ENCODE measurements at regions not wholly inside any gene's neighbourhood (a gene's known extent, or its start where the extent isn't known, plus 50 kb on each side); places are given as distances from the start of the nearest gene placed in this dataset.
"Not testable (repeated sequence)": the region's sequence is repeated elsewhere in the genome, so short reads cannot be mapped to it uniquely, and the experiment has no call there.

DNA sequence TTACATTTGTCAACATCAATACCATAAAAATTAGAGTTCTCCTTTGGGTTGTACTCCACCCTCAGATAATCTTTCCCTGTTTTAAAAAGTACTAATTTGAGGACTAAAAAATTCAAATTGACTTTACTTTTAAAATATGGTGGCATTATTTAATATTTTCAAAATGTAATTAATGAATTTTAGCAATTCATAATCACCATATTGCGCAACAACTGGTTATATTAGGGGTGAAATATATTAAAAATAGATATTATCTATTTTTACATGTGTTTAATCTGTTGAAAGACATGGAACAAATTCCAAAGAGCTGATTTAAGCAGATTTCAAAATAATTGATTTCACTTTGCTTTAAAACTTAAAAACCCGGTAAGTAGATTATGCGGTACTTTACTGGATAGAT lies 236.6 kb upstream of the NOL4 start:
- POLR2A ChIA-PET = no interaction called here

DNA sequence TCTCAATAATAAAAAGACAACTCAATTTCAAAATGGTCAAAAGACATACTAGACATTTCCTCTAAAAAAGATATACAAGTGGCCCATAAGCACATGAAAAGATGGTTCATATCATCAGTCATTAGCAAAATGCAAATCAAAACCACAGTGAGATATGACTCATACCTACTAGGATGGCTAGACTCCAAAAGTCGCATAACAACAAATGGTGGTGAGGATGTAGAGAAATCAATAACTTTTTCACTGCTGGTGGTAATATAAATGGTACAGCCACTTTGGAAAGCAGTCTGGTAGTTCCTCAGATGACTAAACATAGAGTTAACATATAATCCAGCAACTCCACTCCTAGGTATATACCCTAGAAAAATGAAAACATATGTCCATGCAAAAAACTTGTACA lies 242.3 kb upstream of the NOL4 start:
- ChIA-PET POLR2A (no interaction called here), CTCF (no interaction called here)

More for the DNA sequence above, 236.6 kb upstream of the NOL4 start:
- CTCF ChIA-PET = no interaction called here

DNA sequence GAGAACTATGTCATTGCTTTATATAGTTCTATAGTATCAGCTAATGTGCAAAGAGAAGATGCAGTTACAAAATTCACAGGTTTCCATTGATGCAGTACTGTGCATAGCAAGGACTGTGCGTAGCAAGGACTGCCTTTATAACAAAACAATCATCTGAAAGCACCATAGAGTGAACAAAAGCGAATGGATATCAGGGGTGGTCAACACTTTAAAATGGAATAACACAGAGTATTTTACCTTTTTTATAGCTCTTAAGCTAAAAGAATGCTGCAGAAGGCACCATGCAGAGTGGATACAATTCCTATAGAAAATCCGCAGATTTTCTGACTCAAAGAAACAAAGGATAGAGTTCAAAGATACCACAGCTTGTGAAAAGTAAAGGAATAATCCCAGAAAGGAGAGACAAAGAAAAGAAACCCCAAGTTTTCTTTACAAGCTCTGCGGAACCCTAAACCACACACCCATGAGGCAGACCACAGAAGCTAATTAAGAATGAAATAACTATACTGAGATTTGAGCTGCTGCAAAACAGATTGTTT lies 229.9 kb upstream of the DTNA start:
- POLR2A ChIA-PET = no interaction called here
- CTCF ChIA-PET = no interaction called here

DNA sequence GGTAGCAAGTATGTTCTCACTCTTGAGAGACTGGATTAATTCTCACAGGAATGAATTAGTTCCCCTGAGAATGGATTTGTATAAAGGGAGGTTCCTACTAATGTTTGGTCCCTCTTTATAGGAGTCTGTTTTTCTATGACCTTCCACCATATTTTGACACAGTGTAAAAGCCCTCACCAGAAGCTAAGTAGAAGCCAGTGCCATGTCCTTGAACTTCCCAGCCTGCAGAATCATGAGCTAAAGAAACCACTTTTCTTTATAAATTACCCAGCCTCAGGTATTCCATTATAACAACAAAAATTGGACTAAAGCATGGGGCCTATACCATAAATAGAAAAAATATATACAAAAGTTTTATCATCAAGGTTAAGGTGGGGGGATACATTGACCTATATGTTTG lies 227.9 kb upstream of the DTNA start:
- ChIA-PET CTCF (no interaction called here), POLR2A (no interaction called here)

DNA sequence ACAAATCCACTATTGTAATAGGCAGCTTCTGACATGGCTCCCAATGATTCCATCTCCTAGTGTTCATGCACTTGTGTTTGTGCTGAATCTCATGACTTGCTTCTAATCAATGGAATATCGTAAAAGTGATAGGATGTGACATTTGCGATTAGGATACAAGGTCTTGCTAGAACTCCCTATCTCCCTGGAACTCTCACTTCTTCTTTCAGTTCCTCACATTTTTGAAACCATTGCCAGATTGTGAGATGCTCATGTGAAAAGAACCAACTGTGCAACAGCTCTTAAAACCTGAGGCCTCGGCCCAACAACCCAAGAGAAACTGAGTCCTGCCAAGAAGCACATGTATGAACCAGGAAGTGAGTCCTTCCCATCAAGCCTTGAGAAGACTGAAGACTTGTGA lies 226.9 kb upstream of the DTNA start:
- ChIA-PET CTCF (no interaction called here), POLR2A (no interaction called here)

DNA sequence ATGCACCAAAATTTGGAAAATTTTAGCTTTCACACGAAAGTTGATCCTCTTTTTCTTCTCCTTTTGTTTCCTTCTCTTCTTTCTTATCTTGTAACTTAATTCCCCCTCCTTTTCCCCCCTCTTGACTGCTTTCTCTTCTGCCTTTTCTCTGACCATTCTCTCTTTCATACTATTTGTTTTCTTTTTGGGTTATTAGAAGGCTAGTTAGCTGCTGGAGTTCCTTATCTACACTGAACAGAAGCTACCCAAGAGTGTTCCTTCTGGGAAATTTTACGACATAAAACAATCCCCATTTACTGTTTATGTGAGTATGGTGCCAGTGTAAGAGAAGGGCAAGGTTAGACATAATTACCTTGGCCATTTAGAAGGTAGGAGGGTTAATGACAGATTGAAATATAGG lies 218.4 kb upstream of the DTNA start:
- ChIA-PET POLR2A (no interaction called here), CTCF (no interaction called here)

DNA sequence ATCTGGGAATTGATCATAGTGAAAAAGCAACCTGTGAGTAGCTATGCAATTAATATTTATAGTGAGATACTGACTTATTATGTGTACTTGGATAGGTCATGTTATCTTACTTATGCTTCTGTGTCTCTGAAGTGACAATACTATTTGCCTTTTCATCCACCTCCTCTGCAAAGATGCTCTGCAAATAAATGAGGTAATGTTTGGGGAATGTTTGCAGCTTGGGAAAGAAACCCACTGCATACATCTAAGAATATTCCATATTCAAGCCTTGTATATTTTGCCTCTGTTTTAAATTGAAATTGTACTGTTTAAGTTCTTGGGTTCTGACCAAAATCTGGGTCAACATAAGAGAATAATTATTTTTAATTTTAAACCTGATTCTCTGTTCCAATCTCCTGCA lies 217.4 kb upstream of the DTNA start:
- ChIA-PET CTCF (no interaction called here), POLR2A (no interaction called here)

DNA sequence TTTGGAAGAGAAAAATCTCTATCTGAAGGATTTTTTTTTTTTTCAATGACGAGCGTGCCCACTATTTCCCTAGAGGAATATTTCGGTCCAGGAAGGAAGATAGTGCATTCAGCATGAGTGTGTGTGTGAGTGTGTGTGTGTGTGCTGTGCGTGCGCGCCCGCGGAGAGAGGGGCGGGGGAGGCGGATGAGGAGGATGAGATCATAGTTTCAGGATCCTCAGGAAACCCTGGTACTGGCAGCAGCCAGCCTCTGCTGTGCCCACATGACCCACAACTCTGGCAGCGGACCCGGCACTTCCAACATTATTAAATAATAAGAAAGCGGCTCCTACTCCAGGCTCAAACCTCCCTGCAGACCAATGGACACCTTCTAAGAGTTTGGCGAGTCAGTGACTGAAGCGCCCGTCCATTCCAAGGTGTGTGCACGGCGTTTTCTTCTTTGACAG lies 217.0 kb upstream of the DTNA start:
- CTCF ChIA-PET = no interaction called here
- POLR2A ChIA-PET = no interaction called here

DNA sequence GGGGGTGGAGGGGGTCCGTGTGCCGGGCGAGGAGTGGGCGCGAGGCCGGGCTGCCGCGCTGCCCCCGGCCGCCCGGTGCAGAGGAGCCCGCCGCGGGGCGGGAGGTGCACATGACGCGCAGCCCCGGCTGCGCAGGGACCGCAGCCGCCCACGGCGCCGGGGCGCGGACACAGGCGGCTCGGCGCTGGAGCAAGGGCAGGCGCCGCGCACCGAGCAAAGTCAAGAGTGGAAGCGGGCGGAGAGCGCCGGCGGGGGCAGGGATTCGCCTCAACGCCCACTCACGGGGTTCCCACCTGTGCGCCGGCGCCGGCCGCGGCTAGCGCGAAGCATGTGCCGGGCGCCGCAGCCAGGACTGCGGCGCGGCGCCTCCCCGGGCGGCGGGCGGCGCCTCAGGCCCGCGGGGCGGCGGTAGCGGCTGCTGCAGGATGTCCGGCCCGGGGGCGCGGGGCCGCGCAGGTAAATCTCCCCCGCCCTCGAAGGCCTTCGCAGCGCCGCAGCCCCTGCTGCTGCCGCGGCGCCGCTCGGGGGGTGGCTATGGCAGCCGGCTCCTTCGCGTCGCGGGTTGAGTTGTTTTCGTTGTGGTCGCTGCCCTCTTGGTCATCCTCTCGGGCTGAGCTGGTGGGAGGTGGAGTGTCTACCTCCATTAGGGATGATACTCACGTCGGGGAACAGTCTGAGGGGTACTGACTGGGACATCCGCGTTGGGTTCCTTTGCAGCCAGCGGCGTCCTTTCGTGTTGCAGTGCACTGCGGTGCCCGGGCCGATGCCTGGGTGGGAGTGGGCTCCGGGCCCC lies 216.3 kb upstream of the DTNA start:
- ChIA-PET CTCF (no interaction called here), POLR2A (no interaction called here)

DNA sequence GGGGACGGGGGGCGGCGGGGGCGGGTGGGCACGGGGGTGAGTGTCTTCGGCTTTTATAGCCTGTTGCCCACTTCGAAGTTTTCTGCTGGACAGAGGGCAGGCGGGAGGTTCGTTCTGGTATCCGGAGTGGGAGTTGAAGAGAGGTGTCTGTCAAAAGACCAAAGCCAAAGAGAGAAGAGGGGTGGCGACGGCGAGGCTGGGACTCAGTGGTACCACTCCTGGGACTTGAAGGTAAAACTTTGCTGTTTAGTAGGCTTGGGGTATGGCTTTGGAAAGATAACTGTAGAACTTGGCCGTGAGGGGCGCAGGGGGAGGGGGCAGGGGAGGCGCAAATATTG lies 215.8 kb upstream of the DTNA start:
- ChIA-PET CTCF (no interaction called here), POLR2A (no interaction called here)

DNA sequence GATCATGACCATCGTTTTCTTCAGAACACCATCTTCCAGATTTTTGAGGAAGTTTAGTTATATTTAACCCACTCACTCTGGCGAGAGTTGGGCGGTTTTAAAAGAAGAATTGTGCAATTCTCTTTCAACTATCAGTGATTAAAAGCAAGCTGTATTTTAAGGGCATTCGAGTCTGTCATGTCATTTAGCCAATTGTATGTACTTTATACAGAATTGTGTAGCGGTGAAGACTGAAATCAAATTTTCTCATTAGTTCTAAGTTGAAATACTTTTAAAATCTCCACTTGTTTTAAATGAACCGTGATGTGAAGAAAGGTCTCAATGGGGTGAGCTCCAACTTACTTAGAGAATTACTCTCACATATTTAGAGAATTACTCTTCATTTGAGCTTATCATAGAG lies 214.6 kb upstream of the DTNA start:
- CTCF ChIA-PET = no interaction called here

DNA sequence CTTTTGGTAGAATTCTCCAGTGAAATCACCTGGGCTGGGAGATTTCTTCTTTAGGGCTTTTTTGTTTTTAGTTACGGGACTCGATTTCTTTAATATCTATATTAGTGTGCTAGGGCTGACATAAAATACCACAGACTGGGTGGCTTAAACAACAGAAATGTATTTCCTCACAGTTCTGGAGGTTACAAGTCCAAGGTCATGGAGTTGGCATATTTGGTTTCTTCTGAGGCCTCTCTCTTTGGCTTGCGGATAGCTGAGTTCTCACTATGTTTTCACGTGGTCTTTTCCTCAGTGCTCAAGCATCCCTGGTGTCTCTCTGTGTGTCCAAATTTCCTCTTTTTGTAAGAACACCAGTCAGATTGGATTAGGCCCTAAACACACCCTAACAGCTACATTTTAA lies 208.5 kb upstream of the DTNA start:
- POLR2A ChIA-PET = no interaction called here
- CTCF ChIA-PET = no interaction called here

More for the DNA sequence above, 214.6 kb upstream of the DTNA start:
- POLR2A ChIA-PET = no interaction called here

DNA sequence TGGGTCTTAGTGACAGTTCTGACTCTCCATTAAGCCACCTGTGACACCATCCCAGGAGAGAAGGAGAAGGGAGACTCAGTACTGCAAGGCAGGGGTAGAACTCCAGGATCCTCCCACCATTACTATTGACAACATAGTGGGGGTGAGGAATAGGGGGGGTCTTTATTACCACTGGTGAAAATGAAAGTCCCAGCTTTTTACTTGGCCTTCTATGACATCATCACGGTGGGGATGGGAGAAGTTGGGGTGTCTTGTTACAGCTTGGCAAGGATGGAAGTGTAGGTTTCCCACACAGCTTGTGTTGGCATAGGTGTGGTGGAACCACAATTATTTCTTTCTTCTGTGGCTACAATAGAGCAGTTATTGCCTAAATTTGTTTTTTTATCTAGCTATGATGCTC lies 203.9 kb upstream of the DTNA start:
- ChIA-PET POLR2A (no interaction called here), CTCF (no interaction called here)

DNA sequence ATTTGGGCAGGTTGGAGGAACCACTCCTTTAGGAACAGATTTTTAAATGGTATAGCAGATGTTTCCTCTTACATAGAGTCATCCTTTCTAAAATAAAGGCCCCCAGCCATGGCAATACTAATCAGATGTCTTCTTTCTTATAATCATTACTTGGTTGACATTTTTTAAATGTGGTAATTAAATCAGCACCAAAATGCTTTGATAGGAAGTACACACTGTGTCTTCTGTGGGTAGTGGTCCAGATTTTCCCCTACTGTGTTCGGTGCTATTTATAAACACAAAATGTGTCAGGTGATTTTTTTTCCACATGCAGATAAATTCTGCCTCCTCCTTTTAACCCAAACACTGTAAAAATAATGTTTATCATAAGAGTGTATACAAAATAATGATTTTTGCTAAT lies 200.9 kb upstream of the DTNA start:
- POLR2A ChIA-PET = no interaction called here
- CTCF ChIA-PET = no interaction called here

DNA sequence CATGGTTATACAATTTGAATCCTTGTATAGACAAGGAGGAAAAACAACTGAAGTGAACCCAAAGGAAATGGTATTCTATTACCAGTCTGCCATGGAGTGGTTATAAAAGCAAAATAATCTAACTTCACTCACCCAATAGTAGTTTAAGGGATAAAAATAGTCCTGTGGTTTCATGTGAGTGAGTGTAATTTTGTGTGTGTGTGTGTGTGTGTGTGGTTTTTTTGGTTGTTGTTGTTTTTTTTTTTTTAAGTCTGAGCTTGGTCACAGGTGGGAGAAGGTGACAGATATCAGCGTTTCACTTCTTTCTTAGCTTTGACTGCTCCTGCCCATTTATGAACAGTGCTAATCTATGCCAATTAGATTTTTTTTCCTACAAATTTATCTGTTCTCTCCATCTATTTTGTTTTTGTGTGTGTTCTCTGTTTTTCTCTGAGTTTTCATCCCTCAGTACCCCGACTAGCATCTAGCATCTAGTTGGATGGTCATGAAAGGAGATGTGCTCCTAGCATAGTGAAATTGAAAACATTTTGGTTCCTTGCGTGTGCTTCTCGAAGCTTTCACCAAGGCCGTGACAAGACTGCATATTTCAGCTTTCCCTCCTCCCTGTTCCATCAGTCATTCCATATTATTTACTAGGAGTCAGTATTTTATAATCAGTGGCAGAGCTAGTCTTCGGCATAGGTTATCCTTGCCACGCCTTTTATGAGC lies 200.1 kb upstream of the DTNA start:
- ChIA-PET POLR2A (no interaction called here), CTCF (no interaction called here)

DNA sequence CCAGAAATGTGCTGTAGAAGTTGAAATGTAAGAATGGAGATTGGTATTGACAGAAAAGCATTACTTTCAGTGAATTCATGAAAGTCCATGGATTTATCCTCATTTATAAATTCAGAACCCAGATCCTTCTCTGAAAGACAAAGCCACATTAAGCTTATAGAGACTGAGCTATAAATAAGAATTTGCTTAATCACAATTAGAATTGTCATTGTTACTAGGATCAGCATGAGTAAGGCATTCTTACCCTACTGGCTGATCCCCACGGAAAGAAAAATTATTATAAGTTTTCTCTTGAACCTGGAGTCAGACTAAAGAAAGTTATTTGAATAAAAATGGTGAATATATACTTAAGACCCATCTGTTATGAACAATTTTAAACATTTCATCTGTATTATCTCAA lies 199.2 kb upstream of the DTNA start:
- POLR2A ChIA-PET = no interaction called here
- CTCF ChIA-PET = no interaction called here

DNA sequence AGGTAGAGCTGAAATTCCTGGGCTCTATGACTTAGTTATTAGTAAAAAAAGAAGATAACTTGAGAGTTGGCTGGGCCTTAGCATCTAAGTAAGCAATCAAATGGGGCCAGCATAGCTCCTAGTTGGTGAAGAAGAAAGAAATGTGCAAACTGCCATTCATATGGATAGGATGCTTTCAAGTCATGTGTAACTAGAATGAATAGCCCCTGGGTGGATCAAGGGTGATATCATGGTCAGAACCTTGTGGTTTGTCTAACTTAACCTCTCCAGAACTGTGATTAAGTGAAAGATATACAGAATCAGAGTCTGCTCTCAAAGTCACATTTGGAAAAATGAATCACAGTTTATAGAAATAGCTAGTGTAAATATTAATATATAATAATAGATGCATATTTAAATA lies 198.7 kb upstream of the DTNA start:
- CTCF ChIA-PET = no interaction called here

DNA sequence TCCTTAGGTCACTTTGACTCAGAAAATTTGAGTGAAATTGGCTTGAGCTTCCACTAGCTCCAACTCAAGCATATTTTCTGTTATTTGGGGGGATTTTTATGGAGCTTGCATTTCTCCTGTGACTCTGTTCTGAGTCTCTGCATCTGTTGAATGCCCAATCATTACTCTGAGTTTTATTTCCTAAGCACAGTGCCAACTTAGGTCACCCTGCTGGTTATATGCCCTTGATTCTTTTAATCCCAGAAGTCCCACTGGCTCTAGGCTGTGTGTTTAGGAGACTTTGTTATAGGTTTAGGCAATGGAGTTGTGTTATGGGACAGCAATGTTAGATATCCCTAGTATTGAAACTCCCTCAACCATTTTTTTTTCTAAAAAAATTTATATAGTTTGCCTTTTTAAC lies 198.2 kb upstream of the DTNA start:
- CTCF ChIA-PET = no interaction called here
- POLR2A ChIA-PET = no interaction called here

More for the DNA sequence above, 198.7 kb upstream of the DTNA start:
- POLR2A ChIA-PET = no interaction called here

DNA sequence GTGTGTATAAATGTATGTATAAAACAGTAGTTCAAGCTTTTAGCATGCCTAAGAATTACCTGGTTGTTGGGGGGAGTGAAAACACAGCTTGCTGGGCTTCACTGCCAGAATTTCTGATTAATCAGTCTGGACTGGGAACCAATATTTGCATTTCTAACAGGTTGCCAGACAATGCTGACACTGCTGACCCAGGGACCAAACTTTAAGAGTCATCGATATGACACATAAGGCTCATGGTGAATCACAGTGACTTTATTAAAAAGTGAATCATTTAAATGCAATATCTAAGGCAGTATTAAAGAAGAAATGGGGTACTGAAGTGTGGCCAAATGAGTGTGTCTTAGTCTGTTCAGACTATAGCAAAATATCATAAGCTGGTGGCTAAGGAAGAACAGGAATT lies 195.9 kb upstream of the DTNA start:
- CTCF ChIA-PET = no interaction called here
- POLR2A ChIA-PET = no interaction called here

DNA sequence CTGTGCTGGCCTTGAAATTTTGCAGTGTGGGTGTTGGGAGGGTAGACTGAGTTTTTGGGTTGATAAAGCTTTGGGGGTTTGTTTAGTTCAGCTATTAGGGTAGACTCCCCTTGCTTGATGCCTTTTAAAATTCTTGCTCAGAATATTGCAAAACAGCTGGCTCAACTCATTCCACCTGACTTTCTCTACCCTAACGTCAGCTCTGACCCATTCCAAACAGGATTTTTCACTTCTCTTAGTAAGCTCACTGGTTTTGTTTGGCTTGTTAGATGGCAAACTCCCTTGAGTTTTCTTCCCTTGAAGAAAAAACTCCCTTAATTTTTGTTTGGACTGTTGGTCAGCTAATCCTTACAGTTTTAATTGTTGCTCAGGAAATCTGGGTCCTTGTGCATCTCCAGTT lies 195.1 kb upstream of the DTNA start:
- ChIA-PET CTCF (no interaction called here), POLR2A (no interaction called here)

DNA sequence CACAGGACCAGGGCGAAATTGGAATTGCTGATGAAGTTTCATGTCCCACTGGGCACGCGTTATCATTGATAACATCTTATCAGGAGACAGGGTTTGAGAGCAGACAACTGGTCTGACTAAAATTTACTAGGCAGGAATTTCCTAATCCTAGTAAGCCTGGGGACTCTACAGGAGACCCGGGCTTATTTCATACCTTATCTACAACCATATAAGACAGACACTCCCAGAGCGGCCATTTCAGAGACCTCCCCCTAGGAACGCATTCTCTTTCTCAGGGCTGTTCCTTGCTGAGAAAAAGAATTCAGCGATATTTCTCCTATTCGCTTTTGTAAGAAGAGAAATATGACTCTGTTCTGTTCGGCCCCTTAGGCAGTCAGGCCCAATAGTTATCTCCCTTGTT lies 193.7 kb upstream of the DTNA start:
- POLR2A ChIA-PET, CTCF ChIA-PET: not testable (repeated sequence)

DNA sequence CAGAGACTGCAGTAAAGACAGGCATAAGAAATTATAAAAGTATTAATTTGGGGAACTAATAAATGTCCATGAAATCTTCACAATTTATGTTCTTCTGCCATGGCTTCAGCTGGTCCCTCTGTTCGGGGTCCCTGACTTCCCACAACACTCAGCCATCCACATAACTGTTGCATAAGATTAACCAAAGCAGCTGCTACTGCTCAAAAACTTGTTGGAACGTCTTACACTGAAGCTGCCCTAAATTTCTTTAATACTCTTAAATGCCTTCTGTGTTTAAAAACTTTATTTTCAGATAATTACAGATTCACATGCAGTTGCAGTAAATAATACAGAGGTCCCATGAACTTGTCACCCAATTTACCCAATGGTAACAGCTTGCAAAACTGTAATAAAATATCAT lies 193.1 kb upstream of the DTNA start:
- CTCF ChIA-PET, POLR2A ChIA-PET: not testable (repeated sequence)

Data from activated CD8-positive, alpha-beta memory T cell treated with anti-CD3 and anti-CD28 coated beads for 36 hours (primary cell).